NCI-H1105 (cell line): ENCODE measurements at regions not wholly inside any gene's neighbourhood (a gene's known extent, or its start where the extent isn't known, plus 50 kb on each side); places are given as distances from the start of the nearest gene placed in this dataset.
A peak's percentile ranks its signal among the peaks of the same experiment; 100 is the strongest.
"Not testable (repeated sequence)": the region's sequence is repeated elsewhere in the genome, so short reads cannot be mapped to it uniquely, and the experiment has no call there.

Experiments
- DNase-seq: peaks from one replicate; lab custom pipeline; 2025; lab: John Stamatoyannopoulos, UW

DNA sequence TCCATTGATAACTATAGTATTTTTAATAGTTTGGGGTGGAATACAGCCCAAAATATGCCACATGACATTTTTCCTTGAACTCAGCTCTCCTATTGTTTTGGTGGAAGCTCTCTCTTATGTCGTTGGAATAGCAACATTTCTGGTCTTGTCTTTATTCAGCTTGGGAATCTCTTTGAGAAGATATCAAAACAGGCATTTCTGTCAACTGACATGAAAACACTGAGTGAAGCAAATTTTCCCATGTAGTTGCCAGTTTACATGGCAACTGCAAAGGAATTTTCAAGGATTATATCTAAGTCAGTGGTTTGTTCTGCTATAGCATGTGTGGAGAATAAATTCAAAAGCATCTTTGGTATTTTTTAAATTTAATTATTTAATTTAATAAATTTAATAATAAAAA lies 863.5 kb upstream of the CDH8 start:
- no peak for DNase-seq

DNA sequence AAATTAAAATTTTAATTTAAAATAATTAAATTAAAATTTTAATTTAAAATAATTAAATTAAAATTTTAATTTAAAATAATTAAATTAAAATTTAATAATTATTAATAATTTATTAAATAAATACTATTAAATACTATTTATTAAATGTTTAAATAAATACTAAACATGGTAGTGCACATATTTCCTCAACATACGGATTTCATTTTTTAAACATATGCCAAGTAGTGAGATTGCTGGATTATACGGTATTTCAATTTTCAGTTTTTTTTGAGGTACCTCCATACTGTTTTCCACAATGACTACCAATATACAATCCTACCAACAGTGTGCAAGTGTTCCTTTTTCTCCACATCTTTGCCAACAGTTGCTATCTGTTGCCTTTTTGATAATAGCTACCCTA lies 852.9 kb upstream of the CDH8 start:
- no peak for DNase-seq

DNA sequence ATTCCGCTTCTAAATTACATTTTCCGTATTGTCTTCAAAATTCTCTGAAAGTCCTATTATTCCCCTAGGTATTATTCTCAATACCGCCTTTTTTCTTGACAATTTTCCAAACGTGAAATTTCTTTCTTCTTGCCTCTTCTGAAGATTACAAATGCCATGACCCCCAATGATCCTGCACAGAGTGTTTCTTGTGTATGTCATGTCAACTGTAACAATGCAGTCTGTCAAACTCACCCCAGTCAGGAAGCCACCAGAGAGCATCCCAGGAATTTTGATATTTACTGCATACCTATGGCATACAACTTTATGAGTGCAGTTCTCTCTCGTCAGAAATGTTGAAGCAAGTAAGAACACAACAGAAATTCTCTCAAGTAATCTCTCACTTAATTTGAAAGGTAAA lies 847.3 kb upstream of the CDH8 start:
- DNase-seq = no peak

DNA sequence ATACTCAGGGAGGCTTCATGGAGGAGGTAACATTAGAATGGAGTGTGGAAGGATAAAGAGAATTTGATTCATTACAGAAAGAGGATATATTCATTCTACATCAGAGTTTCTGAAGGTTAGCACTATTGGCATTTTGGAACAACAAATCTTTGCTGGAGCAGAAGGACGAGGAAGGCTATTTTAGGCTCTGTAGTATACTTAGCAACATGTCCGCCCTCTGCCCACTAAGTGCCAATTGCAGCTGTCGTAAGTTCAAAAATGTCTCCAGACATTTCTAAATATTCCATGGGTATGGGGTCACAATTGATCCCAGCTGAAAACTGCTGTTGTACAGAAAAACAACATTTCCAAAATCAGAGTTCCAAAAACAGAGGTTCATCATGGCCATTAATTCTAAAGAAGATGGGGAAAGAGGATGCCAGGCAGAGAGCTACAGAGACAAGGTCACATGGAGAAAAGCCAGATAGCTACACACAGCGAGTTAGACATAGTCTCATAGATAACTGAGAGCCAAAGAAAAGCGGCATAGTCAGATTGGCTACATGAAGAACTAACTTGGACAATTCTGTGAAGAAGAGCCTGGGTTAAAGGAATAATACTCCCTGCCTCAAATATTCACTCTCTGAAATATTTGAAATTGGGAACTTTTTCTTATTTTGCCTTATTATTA lies 846.4 kb upstream of the CDH8 start:
- DNase-seq = no peak

DNA sequence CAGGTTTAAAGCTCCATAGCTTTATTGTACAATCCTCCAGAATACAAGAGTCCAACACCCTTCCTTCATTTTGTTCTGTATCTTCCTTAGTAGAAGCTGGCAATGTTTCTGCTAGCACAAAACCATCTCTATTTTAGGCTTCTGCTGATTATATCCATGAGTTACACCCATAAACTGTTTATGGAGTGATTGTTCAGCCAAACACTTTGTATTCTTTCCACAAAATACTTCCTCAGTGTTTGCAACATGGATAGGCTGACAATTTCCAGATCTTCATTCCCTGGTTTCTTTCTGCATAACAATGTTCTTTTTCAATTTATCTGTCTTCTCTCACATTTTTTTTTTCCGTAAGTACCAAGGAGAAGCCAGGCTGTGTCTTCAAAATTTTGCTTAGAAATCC lies 839.9 kb upstream of the CDH8 start:
- no peak for DNase-seq

DNA sequence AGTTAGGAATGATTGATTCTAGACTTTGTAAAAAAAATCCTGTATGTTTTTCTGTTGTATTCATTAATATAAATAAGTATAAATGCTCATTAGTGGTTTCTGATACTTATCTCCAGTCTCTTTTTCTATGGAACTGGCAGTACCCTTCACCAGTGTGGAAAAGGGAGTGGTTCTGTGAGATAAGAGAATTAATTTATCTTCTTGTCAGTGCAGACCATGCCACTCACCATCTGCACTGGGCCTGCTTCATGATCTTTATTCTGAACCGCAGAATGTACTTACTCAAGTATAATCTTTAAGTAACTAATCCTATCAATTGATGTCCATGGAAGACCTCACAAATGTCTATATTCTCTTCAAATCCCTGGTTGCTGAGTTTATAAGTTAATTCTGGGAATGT lies 836.1 kb upstream of the CDH8 start:
- no peak for DNase-seq

DNA sequence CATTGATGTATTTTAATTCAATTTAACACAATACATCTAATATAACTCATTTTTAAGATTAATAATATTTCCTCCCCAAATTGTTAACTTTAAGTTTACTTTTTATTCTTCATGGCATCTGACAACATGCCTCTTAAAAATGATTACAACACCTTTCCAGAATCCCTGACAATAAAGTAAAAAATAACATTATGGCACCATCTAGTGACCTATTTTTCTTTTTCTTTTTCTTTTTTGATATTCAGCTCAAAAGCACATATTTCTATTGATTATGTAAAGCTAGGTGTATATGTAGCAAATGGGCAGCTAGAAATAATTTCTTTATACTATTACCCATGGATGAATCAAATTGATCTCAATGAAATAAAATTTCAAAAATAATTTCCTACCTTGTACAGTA lies 834.3 kb upstream of the CDH8 start:
- DNase-seq = no peak

DNA sequence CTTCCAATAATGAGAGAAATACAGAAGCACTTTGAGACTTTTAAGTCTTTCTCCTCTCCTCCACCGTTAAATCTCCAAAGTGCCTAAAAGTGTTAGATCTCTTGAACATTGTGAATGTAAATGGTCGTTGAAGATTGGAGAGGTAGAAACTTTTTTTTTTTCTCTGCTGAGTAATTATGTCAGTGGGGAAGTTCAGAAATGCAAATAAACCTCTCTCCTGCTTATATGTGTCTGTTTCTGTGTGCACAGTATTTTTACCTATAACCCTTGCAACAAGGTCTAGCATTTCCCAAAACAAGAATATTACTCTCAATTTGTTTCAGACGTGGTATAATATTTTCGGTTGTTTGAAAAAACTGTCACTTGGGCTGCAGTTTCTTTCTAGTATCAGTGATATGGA lies 833.6 kb upstream of the CDH8 start:
- DNase-seq = no peak

DNA sequence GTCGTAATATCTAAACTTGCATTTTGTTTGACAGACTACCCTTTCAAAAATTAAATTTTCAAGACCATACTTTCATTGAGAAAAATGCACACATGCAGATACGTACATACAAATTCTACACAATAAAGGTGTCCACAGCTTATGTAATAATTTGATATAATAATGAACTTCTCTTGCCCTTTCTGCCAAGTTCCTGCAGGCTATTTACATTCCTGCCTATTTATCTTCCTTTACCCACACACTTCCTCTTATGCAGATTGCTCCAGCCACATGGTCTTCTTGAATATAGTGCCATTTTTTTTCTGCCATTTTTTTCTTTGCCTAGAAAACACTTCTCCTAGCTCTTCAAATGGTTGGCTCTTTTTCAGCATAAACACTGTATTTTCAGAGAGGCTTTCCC lies 826.9 kb upstream of the CDH8 start:
- DNase-seq = no peak

DNA sequence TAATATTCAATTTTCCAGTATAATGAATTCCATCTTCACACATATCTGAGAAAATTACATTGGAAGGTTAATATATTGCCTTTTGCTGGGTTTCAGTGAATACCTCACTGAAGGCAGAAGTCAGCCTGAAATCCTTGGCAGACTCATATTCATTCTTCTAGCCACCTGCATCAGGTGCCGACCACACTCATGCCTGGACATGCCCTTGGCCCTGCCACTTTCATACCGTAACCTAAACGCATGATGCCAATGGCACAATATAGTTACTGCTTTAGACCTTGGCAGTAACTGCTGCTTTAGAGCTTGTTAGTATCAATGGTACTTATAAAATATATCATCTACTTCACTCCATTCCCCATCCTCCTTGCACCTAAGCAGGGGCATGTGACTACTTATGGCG lies 817.6 kb upstream of the CDH8 start:
- DNase-seq = peak; percentile 61

DNA sequence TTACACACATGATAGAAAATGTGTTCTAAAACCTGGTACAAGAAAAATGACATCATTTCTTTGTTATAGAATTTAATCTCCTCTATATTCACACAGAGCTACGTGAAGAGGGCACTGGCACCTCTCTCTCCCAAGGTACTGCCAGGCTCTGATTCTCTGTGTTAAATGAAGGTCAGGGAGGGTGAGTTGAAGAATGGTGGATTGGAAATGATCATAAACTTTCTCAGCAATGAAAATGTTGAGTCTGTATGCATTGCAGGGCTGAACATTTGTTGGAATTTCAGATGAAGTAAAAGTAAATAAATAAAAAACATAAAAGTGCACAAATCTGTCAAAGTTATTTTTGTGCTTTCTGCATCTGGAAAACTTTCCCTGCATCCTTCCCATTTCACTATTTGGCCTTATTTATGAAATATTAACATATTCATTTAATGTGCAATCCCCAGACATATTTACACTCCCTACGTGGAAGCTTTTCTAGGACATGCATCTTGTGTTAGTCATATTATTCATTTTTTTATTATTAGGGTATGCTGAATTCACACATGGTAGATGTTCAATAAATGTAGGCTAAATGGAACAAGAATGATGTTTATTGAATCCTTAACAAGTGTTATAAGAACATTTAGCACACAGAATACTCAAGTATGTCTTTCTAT lies 810.3 kb upstream of the CDH8 start:
- no peak for DNase-seq

DNA sequence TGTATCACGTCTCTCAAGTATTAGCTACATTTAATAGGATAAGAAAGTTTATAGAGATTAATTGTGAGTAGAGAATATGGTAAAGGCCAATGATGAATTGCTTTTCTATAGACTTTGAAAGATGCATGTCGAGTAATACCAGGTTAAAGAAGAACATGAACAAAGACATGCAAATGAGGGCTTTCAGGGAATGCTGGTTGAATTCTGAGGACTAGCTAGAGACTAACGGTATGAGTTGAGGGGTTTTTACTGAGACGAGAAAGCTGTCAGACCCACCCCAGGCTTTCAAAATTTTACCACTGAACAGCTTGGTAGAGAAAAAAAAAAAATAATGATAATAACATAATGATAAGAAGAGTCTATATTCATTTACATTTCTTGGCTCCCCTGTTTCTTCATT lies 796.0 kb upstream of the CDH8 start:
- DNase-seq = no peak

DNA sequence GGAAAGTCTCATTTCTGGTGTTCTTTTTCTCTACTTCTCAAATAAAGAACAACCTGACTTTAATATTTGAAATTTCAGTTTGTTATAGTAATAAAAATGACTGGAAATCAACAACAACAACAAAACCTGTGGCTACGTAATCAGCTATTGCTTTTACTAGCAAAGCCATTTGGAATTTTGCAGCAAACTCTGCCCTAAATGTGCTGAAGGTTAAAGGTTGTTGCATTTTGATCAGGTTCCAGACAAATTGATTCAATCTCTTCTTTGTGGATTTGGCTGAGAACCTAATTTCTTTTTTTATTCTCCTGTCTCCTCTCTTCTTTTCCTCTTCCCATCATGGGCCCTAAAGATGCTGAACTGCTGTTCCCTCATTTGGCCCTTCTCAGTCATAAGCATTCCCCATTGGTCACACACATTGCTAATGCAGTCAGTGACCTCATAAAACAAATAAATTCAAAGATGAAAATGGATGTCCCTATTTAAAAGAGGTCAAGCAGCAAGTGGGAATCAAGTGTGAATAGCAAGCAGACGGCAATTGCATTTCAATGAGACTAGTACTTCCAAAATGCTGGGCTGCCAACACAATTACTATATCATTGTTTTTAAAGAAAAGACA lies 795.1 kb upstream of the CDH8 start:
- DNase-seq = no peak

DNA sequence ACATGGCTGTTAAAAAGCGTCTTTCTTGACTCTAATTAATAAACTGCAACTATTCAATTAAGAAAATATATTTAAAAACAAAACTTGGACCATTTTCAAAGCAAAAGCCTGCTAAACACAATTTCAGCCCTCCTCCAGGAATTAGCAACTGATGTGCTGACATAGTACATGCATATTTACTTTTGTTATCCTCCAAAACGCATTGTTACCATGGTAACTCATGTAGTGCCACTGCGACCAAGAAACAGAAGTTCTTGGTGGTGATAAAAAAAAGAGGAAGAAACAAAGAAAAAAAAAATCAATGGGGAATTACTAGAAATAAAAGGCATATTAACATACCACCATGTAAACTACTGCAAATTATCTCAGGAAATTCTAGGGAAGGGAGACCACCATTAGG lies 793.4 kb upstream of the CDH8 start:
- DNase-seq = no peak

DNA sequence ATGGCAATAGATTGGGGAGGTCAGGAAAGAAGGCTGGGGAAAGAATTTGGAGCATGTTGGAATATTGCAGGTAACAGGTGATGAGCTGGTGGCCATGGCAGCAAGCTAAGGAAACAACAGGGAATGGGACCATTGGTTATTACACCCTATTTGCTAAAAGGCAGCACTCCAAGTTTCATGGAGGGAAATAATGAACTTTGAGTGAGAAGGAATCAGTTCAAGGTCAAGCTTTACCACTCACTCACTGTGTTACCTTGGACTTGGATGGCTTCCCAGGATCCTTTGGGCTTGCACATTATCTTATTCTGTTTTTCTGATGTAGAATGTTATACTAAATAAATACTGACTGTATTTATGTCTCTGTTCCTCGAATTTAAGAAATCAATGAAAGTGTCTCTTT lies 792.8 kb upstream of the CDH8 start:
- DNase-seq = no peak

DNA sequence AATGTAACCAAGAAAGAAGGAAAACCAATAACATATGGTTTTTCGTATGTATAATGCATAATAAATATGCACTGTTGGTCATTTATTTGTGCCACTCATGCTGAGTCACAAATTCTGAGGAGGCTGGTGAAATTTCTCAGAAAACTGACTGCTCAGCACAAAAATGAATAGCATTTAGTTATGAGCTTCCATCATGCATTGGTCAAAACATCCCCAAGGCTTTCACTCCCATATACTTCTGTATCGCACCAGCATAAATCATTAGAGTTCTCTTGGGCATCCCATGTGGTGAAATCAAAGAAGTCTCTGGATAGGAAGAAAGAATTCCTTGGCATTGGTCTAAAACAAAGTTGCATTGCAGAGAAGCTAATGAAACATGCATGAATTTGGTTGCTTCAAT lies 785.6 kb upstream of the CDH8 start:
- DNase-seq = no peak

DNA sequence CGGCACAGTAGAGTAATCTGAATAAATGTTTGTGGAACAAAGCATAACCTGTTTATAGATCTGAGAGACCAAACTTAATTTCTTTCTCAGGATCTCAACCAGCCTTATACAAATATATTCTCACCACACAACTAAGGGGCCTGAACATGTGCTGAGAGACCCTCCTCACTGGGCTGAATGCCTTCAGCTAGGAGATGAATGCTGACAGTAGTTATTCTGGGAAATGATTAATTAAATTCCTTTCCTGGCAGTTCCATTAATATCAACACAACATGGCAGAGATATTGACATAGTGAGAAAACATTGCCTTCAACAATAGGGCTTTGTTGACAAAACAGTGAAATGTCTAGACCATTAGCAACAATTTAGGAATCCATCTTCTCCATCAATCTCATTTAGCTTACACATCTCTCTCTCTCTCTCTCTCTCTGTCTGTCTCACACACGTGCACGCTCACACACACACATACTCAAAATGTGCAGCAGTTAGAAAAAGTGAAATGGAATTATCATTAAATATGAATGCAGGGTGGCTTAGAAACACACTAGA lies 780.8 kb upstream of the CDH8 start:
- no peak for DNase-seq

DNA sequence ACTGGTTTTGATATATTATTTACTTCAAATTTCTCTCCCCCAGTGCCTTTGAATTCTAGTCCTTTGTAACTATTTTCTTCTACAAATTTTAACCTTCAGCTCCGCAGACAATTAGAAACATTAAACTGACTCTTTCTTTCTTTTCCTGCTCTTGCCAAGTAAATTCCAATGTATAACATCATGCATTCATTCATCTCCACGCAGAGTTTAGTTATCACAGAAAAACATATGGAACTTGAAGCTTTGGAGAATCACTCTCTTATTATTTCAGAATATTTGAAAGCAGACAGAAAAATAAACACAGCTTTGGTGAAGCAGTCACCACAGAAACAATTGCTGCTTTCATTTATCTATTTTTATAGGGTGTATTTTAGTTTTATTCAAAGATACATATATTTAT lies 778.7 kb upstream of the CDH8 start:
- no peak for DNase-seq

DNA sequence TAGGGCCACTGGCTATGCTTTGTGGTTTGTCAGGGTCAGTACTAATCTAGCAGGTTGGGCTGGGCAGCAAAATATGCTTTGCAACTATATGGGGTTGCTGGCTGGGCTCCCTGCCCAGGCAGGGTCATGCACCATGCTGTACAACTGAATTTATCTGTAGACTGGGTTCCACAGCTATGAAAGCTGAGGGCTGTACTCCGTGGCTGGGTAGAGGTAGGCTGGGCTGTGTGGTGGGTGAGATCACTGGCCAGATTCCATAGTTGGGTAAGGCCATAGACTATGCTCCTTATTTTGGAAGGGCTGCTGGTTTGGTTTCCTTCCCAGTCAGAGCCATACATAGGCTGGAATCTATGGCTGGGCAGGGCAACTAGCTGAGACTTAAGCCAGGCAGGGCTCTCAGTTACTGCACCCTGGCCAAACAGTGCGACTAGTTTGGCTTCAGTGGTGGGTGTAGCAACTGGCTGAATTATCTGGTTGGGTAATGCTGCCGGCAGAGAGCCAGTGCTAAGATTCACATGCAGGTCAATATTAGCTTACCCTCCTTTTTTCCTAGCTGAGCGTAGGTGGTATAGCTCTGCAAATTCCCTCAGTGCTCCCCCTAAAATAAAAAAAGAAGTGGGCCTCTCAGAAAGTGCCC lies 769.1 kb upstream of the CDH8 start:
- no peak for DNase-seq

DNA sequence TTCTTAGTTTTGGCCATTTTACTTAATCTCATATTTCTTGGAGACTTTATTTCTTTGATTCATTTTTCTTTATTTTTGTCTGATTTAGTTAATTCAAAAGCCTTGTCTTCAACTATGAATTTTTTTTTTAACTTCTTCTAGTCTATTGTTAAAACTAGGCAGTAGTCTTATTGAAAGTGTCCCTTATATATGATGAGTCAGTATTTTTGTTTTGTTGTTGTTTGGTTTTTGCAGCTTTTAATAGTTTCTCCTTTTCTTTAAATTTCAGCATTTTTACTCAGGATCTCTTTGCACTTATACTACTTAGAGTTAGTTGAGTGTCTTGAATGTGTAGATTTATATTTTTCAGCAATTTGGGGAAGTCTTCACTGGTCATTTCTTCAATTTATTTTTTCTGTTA lies 758.5 kb upstream of the CDH8 start:
- DNase-seq = no peak

DNA sequence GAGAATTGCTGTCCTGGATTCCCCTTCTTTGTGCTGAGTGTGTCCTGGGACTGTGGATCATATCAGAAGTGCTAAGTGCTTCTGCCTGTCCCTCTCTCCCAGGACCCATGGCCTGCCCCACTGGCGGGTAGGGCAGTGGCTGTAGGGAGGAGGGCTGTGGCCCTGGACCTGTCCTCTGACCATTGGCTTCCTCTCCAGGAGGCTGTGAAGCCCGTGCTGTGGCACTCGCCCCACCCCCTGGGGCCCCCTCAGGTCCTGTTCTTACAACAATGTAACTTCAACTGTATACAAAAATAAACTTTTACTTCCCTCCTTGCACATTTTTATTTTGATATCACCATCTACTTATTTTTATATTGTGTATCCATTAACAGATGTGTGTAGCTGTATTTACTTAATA lies 743.8 kb upstream of the CDH8 start:
- not testable (repeated sequence) for DNase-seq

DNA sequence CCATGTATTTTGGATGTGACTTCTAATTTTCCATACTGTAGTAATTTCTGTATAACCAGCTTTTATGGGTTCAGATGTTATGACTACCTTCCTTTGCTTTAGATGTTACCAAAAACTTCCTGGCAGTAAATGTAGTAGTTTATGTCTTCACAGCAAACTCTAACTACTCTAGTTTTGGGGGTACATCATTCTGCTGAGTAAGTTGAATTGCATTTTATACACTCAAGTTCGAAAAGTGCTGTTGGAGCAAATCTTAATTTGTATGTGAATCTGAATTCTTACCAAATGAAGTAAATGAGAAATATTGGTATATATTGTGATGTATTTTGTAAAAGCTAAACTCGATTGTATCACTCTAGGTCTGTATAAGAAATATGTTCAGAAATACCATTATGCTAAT lies 728.3 kb upstream of the CDH8 start:
- no peak for DNase-seq

DNA sequence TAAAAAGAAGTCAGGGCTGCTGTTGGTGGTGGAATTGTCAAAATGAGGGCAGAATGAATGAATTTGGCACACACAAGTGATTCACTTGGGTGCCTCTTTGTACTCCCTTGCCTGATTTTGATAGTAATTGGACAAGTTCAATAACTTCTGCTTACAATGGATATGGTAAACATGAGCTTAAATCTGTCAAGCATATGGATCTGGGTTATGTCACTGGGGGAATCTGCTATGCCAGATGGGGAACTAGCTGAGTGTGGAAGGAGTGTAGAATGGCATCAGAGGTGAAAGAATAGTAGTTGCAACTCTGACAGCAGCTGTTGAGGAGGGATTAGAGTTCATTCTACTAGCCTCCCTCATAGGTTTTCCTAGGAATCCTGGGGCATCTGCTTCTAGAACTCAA lies 724.2 kb upstream of the CDH8 start:
- DNase-seq = no peak
